HUES48 (cell line): ENCODE measurements at regions not wholly inside any gene's neighbourhood (a gene's known extent, or its start where the extent isn't known, plus 50 kb on each side); places are given as distances from the start of the nearest gene placed in this dataset.

Experiments used
- H3K27ac ChIP-seq: one replicate; pipeline ENCODE4 v1.7.0; 2013; ENCODE audit warnings: low read depth, low read length, inconsistent platforms
- H3K27me3 ChIP-seq: 2 replicates; pipeline ENCODE4 v1.6.1; 2013; ENCODE audit warnings: mild to moderate bottlenecking, low read length; ENCODE audit not compliant: control insufficient read depth, insufficient read depth
- H3K36me3 ChIP-seq: 2 replicates; pipeline ENCODE4 v1.6.1; 2013; ENCODE audit warnings: low read length; ENCODE audit not compliant: control insufficient read depth, insufficient read depth
- H3K4me1 ChIP-seq: 2 replicates; pipeline ENCODE4 v1.6.1; 2013; ENCODE audit warnings: mild to moderate bottlenecking, low read length; ENCODE audit not compliant: control insufficient read depth, insufficient read depth
- H3K4me3 ChIP-seq: 2 replicates; pipeline ENCODE4 v1.5.1; 2013; ENCODE audit warnings: mild to moderate bottlenecking, low read depth, low read length
- H3K9ac ChIP-seq: 2 replicates; pipeline ENCODE4 v1.6.1; 2013; ENCODE audit warnings: mild to moderate bottlenecking, low read depth, low read length, moderate library complexity
- H3K9me3 ChIP-seq: 2 replicates; pipeline ENCODE4 v1.6.1; 2013; ENCODE audit warnings: low read length; ENCODE audit not compliant: control insufficient read depth, insufficient read depth

GRCh38 chr20:48198929-48199451 lies 413.7 kb upstream of the SULF2 start:
- Histone ChIP-seq H3K27me3 (no peaks in the 10 kb centered on the region), H3K36me3 (no peaks in the 10 kb centered on the region), H3K9me3 (no peaks in the 10 kb centered on the region), H3K27ac (no peak overlapping the region), H3K4me3 (no peak overlapping the region), H3K4me1 (no peaks in the 10 kb centered on the region), H3K9ac (no peak overlapping the region)

DNA sequence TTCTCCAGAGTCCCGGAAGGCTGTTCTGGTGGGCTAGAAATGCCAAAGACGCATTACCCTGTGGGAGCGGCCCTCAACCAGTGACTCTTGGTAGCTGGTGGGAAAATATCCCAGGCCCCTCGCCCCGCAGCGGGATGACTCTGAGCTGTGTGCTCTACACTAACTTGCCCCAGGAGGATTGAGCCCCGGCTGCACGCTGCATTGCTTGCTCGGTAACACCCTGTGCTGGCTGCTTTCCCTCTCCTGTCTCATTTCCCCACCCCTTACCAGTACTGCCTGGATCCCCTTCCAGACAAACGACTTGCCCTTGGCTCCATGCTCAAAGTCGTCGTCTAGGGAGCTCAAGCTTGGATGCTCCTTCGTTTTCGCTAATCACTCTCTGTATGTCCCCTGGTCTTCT lies 411.8 kb upstream of the SULF2 start:
- Histone ChIP-seq H3K36me3 (no peaks in the 10 kb centered on the region), H3K4me1 (no peaks in the 10 kb centered on the region), H3K27me3 (no peaks in the 10 kb centered on the region), H3K27ac (no peak overlapping the region), H3K9me3 (no peaks in the 10 kb centered on the region), H3K4me3 (no peak overlapping the region), H3K9ac (no peak overlapping the region)

DNA sequence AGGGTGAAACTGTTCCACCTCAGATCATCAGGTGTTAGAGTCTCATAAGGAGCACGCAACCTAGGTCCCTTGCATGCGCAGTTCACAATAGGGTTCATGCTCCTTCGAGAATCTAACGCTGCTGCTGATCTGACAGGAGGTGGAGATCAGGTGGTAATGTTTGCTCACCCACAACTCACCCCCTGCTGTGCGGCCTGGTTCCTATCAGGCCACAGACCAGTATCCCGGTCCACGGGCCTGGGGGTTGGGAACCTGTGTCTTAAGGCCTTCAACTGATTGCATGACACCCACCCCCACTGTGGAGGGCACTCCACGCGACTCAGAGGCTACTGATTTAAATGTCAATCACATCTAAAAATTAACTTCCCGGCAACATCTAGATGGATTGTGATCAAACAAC lies 411.2 kb upstream of the SULF2 start:
- Histone ChIP-seq H3K4me1 (no peaks in the 10 kb centered on the region), H3K9ac (no peak overlapping the region), H3K27me3 (no peaks in the 10 kb centered on the region), H3K27ac (no peak overlapping the region), H3K4me3 (no peak overlapping the region), H3K9me3 (no peaks in the 10 kb centered on the region), H3K36me3 (no peaks in the 10 kb centered on the region)

DNA sequence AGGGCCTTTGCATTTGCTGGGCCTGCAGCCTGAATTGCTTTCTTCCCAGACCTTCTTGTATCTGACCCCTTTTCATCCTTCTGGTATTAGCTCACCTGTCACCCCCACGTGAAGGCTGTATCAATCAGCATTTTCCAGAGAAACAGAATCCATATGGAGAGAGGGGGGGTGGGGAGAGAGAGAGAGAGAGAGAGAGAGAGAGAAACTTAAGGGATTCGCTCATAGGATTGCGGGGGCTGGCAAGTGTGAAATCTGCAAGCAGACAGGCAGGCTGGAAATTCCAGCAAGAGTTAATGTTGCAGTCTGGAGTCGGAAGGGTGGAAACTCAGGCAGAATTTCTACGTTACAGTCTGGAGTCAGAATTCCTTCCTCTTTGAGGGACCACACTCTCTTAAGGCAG lies 410.7 kb upstream of the SULF2 start:
- Histone ChIP-seq H3K9ac (no peak overlapping the region), H3K9me3 (no peaks in the 10 kb centered on the region), H3K27me3 (no peaks in the 10 kb centered on the region), H3K36me3 (no peaks in the 10 kb centered on the region), H3K27ac (no peak overlapping the region), H3K4me1 (no peaks in the 10 kb centered on the region), H3K4me3 (no peak overlapping the region)

DNA sequence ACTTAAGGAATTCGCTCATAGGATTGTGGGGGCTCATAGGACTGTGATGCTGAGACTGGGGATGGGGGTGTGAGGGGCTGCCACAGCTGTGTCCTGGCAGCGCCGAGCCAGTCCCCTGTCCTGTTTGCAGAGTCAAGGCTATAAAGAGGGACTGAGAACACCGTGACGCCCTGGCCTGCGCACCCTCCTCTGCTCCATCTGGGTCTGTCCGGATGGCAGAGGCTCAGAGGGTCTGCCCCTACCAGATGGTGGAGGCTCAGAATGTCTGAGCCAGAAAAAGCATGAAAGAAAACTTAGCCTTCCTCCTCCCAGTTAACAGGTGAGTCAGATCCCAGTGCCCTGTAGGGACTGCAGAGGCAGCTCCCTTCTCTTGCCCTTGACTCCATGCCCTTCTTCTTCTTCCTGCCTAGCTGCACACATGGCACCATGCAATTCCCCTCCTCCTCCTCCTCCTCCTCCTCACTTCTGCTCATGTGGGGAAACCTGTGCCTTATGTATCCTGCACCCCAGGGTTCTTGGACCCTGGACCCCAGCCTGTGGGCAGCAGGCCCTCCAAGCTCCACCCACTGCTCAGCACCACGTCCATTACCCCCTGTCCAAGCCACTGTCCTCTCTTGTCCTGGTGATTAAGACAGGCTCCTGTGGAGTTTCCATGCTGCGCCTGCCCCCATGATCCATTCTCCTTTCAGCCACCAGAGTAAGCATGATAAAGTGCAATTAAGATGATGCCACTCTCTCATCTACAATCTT lies 410.0 kb upstream of the SULF2 start:
- H3K27me3 ChIP-seq, result no peaks in the 10 kb centered on the region
- no peaks in the 10 kb centered on the region for H3K9me3 ChIP-seq
- no peak overlapping the region for H3K27ac ChIP-seq

DNA sequence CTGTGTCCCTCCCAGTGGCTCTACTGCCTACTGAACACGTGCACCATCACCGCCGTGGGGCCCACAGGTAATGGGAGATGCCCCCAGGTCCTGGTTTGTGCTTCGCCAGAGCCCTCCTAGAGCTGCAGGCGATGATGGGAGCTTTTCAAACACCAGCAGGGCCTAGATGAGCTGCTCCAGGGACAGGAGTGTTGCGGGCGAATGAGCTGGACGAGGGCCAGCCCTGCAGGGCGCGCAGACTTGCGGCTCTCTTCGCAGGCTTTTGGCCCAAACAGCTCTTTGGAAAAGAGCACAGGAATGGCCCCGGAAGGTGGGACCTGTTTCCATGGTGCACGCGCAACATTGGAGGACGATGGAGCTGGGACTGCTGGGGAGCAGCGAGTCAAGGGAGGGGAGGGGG lies 409.3 kb upstream of the SULF2 start:
- Histone ChIP-seq H3K4me1 (no peaks in the 10 kb centered on the region), H3K4me3 (no peak overlapping the region), H3K27ac (no peak overlapping the region), H3K27me3 (no peaks in the 10 kb centered on the region), H3K9me3 (no peaks in the 10 kb centered on the region), H3K9ac (no peak overlapping the region), H3K36me3 (no peaks in the 10 kb centered on the region)

More for the DNA sequence above, 410.0 kb upstream of the SULF2 start:
- Histone ChIP-seq H3K9ac (no peak overlapping the region), H3K4me1 (no peaks in the 10 kb centered on the region), H3K4me3 (no peak overlapping the region), H3K36me3 (no peaks in the 10 kb centered on the region)

GRCh38 chr20:48193627-48194425 lies 408.5 kb upstream of the SULF2 start:
- Histone ChIP-seq H3K36me3 (no peaks in the 10 kb centered on the region), H3K9me3 (no peaks in the 10 kb centered on the region), H3K4me1 (no peaks in the 10 kb centered on the region), H3K9ac (no peak overlapping the region), H3K27ac (no peak overlapping the region), H3K4me3 (no peak overlapping the region), H3K27me3 (no peaks in the 10 kb centered on the region)

DNA sequence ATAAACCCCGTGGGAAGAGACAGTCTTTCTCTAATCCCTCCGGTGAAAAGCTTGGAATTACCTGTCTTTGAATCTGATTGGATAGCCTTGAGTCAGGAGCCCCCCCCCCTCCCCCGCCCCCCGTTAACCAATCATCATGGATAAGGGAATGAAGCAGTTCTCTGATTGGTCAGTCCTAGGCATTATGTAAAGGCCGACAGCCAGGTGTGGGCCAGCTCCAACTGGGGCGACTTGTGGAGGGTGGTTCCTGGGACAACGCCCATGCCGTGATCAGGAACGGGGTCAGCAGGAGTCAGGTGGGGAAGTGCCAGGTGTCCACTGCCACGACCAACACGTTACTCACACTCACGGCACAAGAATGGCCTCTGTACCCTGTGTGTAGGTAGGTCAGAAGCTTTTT lies 406.8 kb upstream of the SULF2 start:
- peak overlapping the region; percentile 79 for H3K27ac ChIP-seq
- no peak overlapping the region for H3K4me3 ChIP-seq
- H3K4me1 ChIP-seq, result no peaks in the 10 kb centered on the region
- no peaks in the 10 kb centered on the region for H3K36me3 ChIP-seq
- H3K9me3 ChIP-seq, result no peaks in the 10 kb centered on the region
- H3K9ac ChIP-seq, result no peak overlapping the region
- H3K27me3 ChIP-seq, result no peaks in the 10 kb centered on the region

DNA sequence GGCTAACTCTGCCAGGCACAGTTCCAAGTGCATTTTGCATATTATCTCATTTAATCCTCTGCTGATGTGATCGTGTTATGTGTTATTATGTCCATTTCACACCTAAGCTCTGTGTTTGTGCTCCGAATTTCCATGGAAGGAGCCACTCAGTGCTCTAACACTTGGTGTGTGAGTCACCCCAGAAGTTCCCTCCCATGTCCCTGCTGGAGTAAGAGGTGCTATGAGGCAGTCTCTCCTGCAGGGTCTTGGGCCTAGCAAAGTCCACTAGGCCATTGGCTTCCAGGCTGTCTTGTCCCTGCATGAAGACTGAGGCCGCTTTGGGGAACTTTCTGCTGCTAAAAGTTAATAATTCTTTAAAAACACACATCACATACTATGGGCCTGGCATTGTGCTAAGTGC lies 405.9 kb upstream of the SULF2 start:
- no peaks in the 10 kb centered on the region for H3K27me3 ChIP-seq
- peaks cover 9% of the 10 kb centered on the region for H3K4me1 ChIP-seq
- no peak overlapping the region for H3K9ac ChIP-seq
- no peaks in the 10 kb centered on the region for H3K9me3 ChIP-seq
- no peaks in the 10 kb centered on the region for H3K36me3 ChIP-seq
- H3K27ac ChIP-seq, result peak overlapping the region; percentile 79
- H3K4me3 ChIP-seq, result no peak overlapping the region

- Histone ChIP-seq H3K27ac (peak overlapping the region; percentile 79), H3K27me3 (no peaks in the 10 kb centered on the region), H3K36me3 (no peaks in the 10 kb centered on the region), H3K4me1 (peaks cover 10% of the 10 kb centered on the region), H3K9me3 (no peaks in the 10 kb centered on the region), H3K4me3 (no peak overlapping the region), H3K9ac (no peak overlapping the region)
Observed at GRCh38 chr20:48190757-48191156, 405.5 kb upstream of the SULF2 start.

DNA sequence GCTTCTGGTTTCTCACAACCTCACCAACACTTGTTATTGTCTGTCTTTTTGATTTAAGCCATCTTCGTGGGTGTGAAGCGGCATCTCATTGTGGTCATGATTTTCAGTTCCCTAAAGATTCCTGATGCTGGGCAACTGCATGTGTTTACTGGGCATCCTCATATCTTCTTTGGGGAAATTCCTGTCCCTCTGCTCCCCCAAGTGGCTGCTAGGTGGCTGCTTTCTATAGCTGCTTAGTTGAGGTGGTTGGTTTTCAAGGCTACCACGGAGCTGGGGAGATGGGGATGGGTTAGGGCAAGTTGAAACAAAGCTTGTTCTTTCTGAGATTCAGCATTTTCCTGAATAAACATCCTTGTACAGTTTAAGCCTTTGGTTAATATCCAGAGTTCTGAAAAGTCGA lies 403.9 kb upstream of the SULF2 start:
- Histone ChIP-seq H3K4me1 (peaks cover 10% of the 10 kb centered on the region), H3K4me3 (no peak overlapping the region), H3K27me3 (no peaks in the 10 kb centered on the region), H3K9me3 (no peaks in the 10 kb centered on the region), H3K36me3 (no peaks in the 10 kb centered on the region), H3K9ac (no peak overlapping the region), H3K27ac (no peak overlapping the region)
